Breast epithelium (tissue), 4 donors: ENCODE measurements at regions not wholly inside any gene's neighbourhood (a gene's known extent, or its start where the extent isn't known, plus 50 kb on each side); places are given as distances from the start of the nearest gene placed in this dataset.

Experiments
- DNase-seq, 2 donors: peaks; one replicate each; pipeline ENCODE4 v3.0.0-alpha.2; 2019; ENCODE audit warnings: low spot score in 2 of 2
- H3K27ac ChIP-seq, 2 donors: fragments of 200-600 bp; sonication (generic) in 1 of 2; one replicate each; pipeline ENCODE4 v1.5.1; 2016 to 2019; ENCODE audit warnings: mild to moderate bottlenecking in 1 of 2
- H3K27me3 ChIP-seq, 2 donors: fragments of 200-600 bp; sonication (generic) in 1 of 2; one replicate each; pipeline versions ENCODE4 v1.5.1 to v1.6.0; 2017 to 2019; ENCODE audit warnings: control low read depth in 1 of 2, mild to moderate bottlenecking in 1 of 2
- H3K36me3 ChIP-seq: fragments of 200-600 bp; one replicate; pipeline ENCODE4 v1.5.1; 2019
- H3K4me1 ChIP-seq, 2 donors: fragments of 200-600 bp; sonication (generic); one replicate each; pipeline ENCODE4 v1.5.1; 2016 to 2019; ENCODE audit warnings: control low read depth in 1 of 2
- H3K4me3 ChIP-seq, 3 donors: fragments of 200-600 bp; sonication (generic); 1 replicate in 2 of 3; 2 replicates in 1 of 3; pipeline ENCODE4 v1.5.1; 2016 to 2019; ENCODE audit warnings: mild to moderate bottlenecking in 3 of 3, moderate library complexity in 2 of 3
- H3K9me3 ChIP-seq, 2 donors: fragments of 200-600 bp; sonication (generic) in 1 of 2; one replicate each; pipeline ENCODE4 v1.5.1; 2016 to 2019; ENCODE audit warnings: control low read depth in 1 of 2
- POLR2A ChIP-seq: fragments of 450-650 bp; IDR thresholded peaks from one replicate; pipeline ENCODE4 v1.6.1; 2016; ENCODE audit warnings: antibody characterized with exemption, mild to moderate bottlenecking, moderate library complexity
- POLR2AphosphoS5 ChIP-seq, 3 donors: sonication (generic); formaldehyde crosslinking; IDR thresholded peaks; one replicate each; pipeline ENCODE4 v1.6.1; 2017; ENCODE audit warnings: antibody characterized with exemption in 3 of 3
- intact Hi-C: fragments of 100-400 bp; cut with DNase I; formaldehyde crosslinking; loops from one replicate; pipeline ENCODE4 v1.15.1; 2023; ENCODE audit warnings: low total_unique reads
- TF ChIP-seq, protein P1 (sequence below), 3 donors: fragments of 450-650 bp; IDR thresholded peaks; one replicate each; pipeline ENCODE4 v1.5.1; 2016 to 2017; ENCODE audit warnings: antibody characterized with exemption in 3 of 3, mild to moderate bottlenecking in 3 of 3, moderate library complexity in 3 of 3

DNA sequence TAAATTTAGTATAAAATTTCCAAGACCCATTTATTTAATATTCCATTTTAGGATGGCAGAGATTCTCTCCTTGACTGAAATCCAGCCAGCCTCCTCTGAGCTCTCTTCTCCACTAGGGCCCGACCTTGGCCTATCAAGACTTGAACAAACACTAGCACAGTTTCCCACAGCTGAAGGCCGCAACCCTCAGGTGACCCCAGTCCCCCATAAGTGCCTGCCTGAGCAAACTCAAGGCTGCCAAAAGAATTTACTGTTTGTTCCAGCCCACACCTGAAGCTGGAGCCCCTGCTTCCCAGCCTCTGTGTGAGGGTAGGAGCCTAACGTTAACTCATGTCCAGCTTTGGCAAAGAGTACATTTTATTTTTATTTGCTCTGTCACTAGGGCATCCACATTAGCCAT lies 629.0 kb upstream of the ZFP42 start:
- Histone ChIP-seq H3K27ac (no peak overlapping the region), H3K9me3 (no peaks in the 10 kb centered on the region), H3K4me3 (no peak overlapping the region), H3K36me3 (no peaks in the 10 kb centered on the region), H3K4me1 (no peaks in the 10 kb centered on the region), H3K27me3 (no peaks in the 10 kb centered on the region)
- no peak for TF ChIP-seq POLR2AphosphoS5 (IDR thresholded peaks at IDR 0.05)
- TF ChIP-seq POLR2A, result no peak
- TF ChIP-seq, protein P1, sequence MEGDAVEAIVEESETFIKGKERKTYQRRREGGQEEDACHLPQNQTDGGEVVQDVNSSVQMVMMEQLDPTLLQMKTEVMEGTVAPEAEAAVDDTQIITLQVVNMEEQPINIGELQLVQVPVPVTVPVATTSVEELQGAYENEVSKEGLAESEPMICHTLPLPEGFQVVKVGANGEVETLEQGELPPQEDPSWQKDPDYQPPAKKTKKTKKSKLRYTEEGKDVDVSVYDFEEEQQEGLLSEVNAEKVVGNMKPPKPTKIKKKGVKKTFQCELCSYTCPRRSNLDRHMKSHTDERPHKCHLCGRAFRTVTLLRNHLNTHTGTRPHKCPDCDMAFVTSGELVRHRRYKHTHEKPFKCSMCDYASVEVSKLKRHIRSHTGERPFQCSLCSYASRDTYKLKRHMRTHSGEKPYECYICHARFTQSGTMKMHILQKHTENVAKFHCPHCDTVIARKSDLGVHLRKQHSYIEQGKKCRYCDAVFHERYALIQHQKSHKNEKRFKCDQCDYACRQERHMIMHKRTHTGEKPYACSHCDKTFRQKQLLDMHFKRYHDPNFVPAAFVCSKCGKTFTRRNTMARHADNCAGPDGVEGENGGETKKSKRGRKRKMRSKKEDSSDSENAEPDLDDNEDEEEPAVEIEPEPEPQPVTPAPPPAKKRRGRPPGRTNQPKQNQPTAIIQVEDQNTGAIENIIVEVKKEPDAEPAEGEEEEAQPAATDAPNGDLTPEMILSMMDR (IDR thresholded peaks at IDR 0.05), result no peak
- no peak for DNase-seq
- intact Hi-C loops, result no loop called here

DNA sequence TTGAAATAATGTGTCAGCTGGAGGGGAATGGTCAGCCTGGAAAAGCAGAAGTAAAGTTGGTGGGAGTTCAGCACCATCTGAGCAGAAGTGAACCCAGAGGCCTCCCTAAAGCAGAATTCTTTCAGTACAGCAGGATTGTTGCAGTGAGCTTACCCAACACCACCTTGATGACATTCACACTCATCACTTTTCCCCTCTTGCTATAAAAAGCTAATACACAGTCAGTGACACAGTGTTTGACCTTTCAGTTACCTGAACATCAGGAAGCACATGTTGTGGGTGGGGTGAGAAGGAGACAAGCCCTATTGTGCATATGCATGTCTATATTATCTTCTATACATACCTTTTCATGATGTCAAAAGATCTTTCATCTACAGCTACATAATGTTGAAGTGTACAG lies 624.7 kb upstream of the ZFP42 start:
- intact Hi-C loops, result no loop called here
- Histone ChIP-seq H3K36me3 (no peaks in the 10 kb centered on the region), H3K9me3 (no peaks in the 10 kb centered on the region), H3K4me1 (no peaks in the 10 kb centered on the region), H3K27ac (no peak overlapping the region), H3K27me3 (no peaks in the 10 kb centered on the region), H3K4me3 (no peak overlapping the region)
- TF ChIP-seq POLR2AphosphoS5 (IDR thresholded peaks at IDR 0.05) (no peak), POLR2A (no peak)
- TF ChIP-seq, protein P1 (IDR thresholded peaks at IDR 0.05), result no peak
- no peak for DNase-seq

DNA sequence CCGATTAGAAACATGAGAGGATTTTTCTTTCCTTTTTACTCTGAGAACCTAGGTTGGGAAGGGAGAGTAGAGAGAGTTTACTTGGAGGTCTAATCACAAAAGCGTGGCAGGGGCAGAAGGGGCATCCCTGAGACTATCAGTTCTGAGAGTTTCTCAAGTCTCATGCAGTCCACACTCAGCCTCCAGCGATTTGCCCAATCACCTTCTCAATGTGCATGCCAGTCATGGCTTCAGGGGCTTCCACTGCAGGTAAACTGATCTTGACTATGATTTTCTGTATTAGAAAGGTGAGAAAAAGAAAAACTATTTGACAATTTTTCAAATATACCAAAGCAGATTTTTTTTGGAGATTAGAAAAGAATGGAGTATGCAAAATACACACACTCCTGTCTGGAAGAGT lies 617.1 kb upstream of the ZFP42 start:
- intact Hi-C loops, result no loop called here
- Histone ChIP-seq H3K27ac (no peak overlapping the region), H3K4me3 (no peak overlapping the region), H3K4me1 (no peaks in the 10 kb centered on the region), H3K27me3 (no peaks in the 10 kb centered on the region), H3K36me3 (no peaks in the 10 kb centered on the region), H3K9me3 (peaks cover 0 to 9% of the 10 kb centered on the region in 2 donors)
- no peak for DNase-seq
- TF ChIP-seq POLR2A (no peak), POLR2AphosphoS5 (IDR thresholded peaks at IDR 0.05) (no peak)
- TF ChIP-seq, protein P1 (IDR thresholded peaks at IDR 0.05), result no peak

DNA sequence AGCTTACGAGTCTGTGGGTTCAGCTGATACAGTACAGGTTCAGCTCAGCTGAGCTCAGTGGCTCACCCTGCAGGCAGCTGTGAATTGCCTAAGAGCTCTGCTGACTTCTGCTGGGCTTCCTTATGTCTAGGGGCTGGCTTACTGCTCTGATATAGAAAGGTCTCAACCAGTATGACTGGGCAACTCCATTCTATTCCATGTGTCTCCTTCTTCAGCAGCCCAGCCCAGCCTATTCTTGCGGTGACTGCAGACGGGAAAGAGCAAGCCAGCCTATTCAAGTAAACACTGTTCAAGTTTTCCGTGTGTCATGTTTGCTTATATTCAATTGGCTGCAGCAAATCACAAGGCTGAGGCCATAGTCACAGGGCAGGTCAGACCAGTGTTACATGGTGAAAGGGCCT lies 615.4 kb upstream of the ZFP42 start:
- DNase-seq, result no peak
- intact Hi-C loops, result no loop called here
- H3K27me3 ChIP-seq, result no peaks in the 10 kb centered on the region
- no peak overlapping the region for H3K27ac ChIP-seq
- TF ChIP-seq POLR2AphosphoS5 (IDR thresholded peaks at IDR 0.05), result no peak
- no peak for TF ChIP-seq POLR2A
- H3K36me3 ChIP-seq, result no peaks in the 10 kb centered on the region
- no peak overlapping the region for H3K4me3 ChIP-seq
- H3K4me1 ChIP-seq, result no peaks in the 10 kb centered on the region
- peaks cover 0 to 9% of the 10 kb centered on the region in 2 donors for H3K9me3 ChIP-seq

DNA sequence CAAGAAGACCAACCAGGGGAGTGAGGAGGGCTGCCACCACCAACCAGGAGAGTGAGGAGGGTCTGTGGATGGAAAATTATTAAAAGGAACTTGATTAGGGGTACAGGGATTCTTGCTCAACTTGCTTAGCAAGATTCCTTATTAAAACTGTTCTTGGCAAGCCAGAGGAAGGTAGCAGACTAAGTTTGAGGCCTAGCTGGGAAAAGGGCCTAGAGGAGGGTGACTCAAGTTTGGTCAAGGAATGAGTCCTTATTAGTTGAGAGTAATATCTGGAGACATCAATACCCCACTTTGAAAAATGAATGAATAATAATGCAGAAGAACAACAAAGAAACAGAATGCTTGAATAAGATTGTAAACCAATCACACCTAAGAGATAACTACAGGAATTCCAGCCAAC lies 612.4 kb upstream of the ZFP42 start:
- no peak overlapping the region for H3K4me3 ChIP-seq
- intact Hi-C loops, result no loop called here
- TF ChIP-seq, protein P1 (IDR thresholded peaks at IDR 0.05), result no peak
- no peak for TF ChIP-seq POLR2A
- TF ChIP-seq POLR2AphosphoS5 (IDR thresholded peaks at IDR 0.05), result no peak
- no peak for DNase-seq
- H3K27me3 ChIP-seq, result no peaks in the 10 kb centered on the region
- no peaks in the 10 kb centered on the region for H3K9me3 ChIP-seq
- H3K27ac ChIP-seq, result no peak overlapping the region
- no peaks in the 10 kb centered on the region for H3K4me1 ChIP-seq
- H3K36me3 ChIP-seq, result no peaks in the 10 kb centered on the region

DNA sequence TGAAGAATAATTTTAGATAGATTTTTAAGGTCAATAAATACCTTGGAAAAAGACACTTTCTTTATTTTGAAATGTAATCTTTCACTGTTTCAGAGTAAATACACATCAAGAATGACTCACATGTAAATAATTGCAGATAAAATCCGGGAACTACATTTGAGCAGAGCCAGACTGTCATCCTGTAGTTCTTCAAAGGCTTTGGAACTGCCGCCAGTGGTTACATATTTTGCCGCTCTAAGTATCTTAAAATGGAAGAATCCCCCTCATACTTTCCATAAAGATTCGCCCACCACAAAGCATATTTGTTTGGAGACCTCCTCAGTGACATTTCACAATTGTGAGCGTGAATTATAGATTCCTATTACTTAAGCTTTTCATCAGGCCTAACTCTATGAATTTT lies 607.8 kb upstream of the ZFP42 start:
- DNase-seq, result no peak
- no peaks in the 10 kb centered on the region for H3K4me1 ChIP-seq
- intact Hi-C loops, result no loop called here
- TF ChIP-seq POLR2AphosphoS5 (IDR thresholded peaks at IDR 0.05) (no peak), POLR2A (no peak)
- TF ChIP-seq, protein P1 (IDR thresholded peaks at IDR 0.05), result no peak
- H3K36me3 ChIP-seq, result no peaks in the 10 kb centered on the region
- no peaks in the 10 kb centered on the region for H3K27me3 ChIP-seq
- H3K27ac ChIP-seq, result no peak overlapping the region
- no peak overlapping the region for H3K4me3 ChIP-seq
- no peaks in the 10 kb centered on the region for H3K9me3 ChIP-seq
